Astrocyte of the cerebellum (primary cell): ENCODE measurements at regions not wholly inside any gene's neighbourhood (a gene's known extent, or its start where the extent isn't known, plus 50 kb on each side); places are given as distances from the start of the nearest gene placed in this dataset.

Experiments used
- DNase-seq: peaks from one replicate; pipeline ENCODE4 v3.0.0-alpha.2; 2011; ENCODE audit warnings: low read depth
- H3K4me3 ChIP-seq: 2 replicates; pipeline ENCODE4 v1.5.1; 2011; ENCODE audit warnings: mild to moderate bottlenecking, low read depth, low read length, moderate library complexity
- in situ Hi-C: cut with HindIII; loops from 2 replicates; pipeline ENCODE4 v1.10.0; 2017; ENCODE audit warnings: low sequenced_read_pairs
- TF ChIP-seq, protein P1 (sequence below): IDR thresholded peaks from 2 replicates; pipeline ENCODE4 v1.5.1; 2012; ENCODE audit warnings: low read length, low read depth, moderate library complexity, mild to moderate bottlenecking; ENCODE audit errors: missing control alignments

DNA sequence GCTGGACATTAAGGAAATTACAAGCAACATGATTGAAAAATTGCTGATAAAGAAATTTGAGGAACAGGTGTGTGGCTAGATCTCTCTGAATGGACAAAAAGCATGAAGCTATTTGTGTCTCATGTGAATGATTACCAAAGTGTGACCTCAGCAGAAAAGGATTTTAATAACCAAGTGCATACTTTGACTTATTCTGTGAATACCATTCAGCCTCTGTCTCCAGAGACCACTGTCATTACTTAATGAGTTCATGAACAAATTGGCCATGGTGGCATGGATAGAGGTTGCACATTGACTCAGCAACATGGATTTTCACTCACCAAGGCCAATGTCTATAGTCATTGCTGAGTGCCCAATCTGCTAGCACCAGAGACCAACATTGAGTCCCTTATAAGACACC, 874.6 kb upstream of the POT1 start:
- in situ Hi-C loops = no loop called here
- TF ChIP-seq, protein P1, sequence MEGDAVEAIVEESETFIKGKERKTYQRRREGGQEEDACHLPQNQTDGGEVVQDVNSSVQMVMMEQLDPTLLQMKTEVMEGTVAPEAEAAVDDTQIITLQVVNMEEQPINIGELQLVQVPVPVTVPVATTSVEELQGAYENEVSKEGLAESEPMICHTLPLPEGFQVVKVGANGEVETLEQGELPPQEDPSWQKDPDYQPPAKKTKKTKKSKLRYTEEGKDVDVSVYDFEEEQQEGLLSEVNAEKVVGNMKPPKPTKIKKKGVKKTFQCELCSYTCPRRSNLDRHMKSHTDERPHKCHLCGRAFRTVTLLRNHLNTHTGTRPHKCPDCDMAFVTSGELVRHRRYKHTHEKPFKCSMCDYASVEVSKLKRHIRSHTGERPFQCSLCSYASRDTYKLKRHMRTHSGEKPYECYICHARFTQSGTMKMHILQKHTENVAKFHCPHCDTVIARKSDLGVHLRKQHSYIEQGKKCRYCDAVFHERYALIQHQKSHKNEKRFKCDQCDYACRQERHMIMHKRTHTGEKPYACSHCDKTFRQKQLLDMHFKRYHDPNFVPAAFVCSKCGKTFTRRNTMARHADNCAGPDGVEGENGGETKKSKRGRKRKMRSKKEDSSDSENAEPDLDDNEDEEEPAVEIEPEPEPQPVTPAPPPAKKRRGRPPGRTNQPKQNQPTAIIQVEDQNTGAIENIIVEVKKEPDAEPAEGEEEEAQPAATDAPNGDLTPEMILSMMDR = no peak
- no peak overlapping the region for H3K4me3 ChIP-seq
- DNase-seq = no peak

DNA sequence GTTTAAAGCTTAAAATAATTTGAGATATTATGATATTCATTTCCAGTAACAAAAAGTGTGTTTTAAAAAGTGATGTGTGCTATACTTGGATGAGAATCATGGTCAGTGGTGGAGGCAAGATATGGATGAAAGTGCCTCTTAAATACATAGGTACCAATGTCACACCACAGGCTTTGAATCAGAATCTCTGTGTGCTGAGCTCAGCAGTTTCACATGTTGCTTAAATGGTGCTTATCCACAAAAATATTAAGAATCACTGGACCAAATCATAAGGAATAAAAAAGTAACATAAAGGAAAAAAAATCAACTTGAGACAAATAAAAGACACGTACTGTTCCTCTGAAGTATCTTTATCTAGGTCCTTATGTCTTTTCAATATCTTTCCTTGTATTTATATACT, 850.5 kb upstream of the POT1 start:
- in situ Hi-C loops = no loop called here
- no peak overlapping the region for H3K4me3 ChIP-seq
- no peak for DNase-seq
- TF ChIP-seq, protein P1 = no peak

DNA sequence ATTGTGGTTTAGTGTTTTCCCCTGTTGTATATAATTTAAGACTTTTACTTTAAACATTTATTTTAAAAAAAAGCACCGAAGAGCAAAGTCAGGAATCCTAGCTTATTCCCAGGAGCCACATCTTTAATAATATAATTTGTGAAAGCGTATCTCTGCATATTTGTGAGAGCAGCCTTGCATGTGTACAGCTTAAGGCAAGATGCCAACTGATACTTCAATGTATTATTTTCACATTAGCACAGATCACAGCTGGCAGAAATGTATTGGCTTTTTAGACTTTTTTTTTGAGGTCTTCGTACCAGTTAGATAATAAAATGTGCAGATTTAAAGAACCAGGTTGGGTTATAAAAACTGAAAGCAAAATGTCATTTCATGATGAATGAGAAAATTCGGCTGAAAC, 845.7 kb upstream of the POT1 start:
- in situ Hi-C loops = no loop called here
- no peak for DNase-seq
- TF ChIP-seq, protein P1 = no peak
- no peak overlapping the region for H3K4me3 ChIP-seq

DNA sequence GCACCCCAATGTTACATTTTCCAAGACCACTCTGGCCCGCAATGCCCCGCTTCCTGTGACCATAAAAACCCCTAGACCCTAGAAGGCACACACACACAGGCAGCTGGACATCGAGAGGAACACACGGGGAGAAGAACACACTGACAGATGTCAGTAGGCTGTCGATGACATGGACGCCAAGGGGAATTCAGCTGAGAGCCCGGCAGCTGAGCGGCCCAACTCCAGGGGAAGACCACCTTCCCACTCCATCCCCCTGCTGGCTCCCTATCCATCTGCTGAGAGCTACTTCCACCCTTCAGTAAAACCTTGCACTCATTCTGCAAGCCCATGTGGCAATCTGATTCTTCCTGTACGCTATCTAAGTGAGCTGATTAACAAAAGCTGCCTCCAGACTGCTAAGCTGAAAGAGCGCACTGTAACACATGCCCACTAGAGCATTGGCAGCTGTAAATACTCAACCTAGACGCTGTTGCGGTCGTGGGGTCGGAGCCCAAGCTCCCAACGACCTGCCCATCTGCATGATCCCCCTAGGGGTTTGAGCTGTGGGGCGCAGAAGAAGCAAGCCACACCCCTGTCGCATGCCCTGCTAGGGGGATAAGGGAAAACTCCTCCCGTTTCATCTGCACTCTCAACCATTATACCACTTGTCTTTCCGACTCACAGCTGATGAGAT, 843.6 kb upstream of the POT1 start:
- no peak overlapping the region for H3K4me3 ChIP-seq
- no peak for DNase-seq
- in situ Hi-C loops = no loop called here
- TF ChIP-seq, protein P1 = no peak

DNA sequence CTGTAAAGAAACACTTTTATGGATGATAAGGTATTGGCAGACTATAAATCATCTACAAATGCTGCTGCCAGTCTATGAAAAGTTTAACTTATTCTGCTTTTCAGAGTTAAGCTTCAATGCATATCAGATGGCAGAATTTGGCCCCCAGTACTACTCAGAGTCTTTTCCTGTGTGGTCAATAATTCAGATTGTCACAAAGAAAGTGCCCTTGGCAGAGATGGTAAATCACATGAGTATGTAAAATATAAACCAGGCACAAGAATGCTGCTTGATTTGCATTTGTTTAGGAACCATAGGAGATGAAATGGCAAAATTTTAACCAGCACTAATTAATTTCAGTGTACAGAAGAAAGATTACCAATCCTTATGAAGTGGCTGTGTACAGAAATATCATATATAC, 818.3 kb upstream of the POT1 start:
- H3K4me3 ChIP-seq = no peak overlapping the region
- in situ Hi-C loops = no loop called here
- TF ChIP-seq, protein P1 = no peak
- no peak for DNase-seq

DNA sequence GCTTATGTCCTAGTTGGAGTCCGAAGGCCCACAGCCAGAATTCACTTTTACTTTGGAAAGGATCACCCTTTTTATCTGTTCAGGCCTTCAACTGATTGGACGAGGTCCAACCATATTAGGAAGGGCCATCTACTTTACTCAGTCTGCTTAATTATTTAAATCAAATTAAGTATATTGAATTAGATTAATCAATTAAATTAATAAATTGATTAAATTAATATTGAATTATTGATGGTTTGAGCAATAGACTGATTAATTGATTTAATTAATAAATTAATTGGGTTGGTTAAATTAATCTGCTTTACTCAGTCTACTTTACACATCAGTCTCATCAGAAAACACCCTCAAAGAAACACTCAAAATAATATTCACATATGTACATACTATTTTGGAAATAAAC, 816.9 kb upstream of the POT1 start:
- H3K4me3 ChIP-seq = no peak overlapping the region
- TF ChIP-seq, protein P1 = no peak
- in situ Hi-C loops = no loop called here
- no peak for DNase-seq
